HCT116 (cell line): ENCODE measurements at regions not wholly inside any gene's neighbourhood (a gene's known extent, or its start where the extent isn't known, plus 50 kb on each side); places are given as distances from the start of the nearest gene placed in this dataset.

Source experiments
- ATAC-seq: fragments of 200-7000 bp; cut with Tn5 transposase; 2 replicates; pipeline ENCODE4 v1.9.1; 2020; ENCODE audit warnings: mild to moderate bottlenecking, moderate library complexity
- BruUV-seq: library from RNA; stranded (reverse); fragments of 400-500 nt; replicated peaks from 2 replicates; lab custom pipeline; 2021; lab: Mats Ljungman, UMichigan
- CTCF ChIA-PET: fragments of 300-600 bp; sonication (Branson Sonifier 250); formaldehyde crosslinking; loops from one replicate; lab custom pipeline; 2021; ENCODE audit warnings: antibody characterized with exemption; lab: Charles Lee
- POLR2A ChIA-PET: fragments of 300-600, 350-600 bp; sonication (Branson Sonifier 250); formaldehyde crosslinking; loops from one replicate; lab custom pipeline; 2021; ENCODE audit warnings: antibody characterized with exemption; lab: Charles Lee
- RAD21 ChIA-PET, 2 experiments: fragments of 300-600 bp; sonication (Branson Sonifier 250); formaldehyde crosslinking; loops; one replicate each; lab custom pipeline; 2023; ENCODE audit warnings: low total read pairs in 2 of 2; ENCODE audit not compliant: uncharacterized antibody in 2 of 2, unreplicated experiment in 2 of 2, low non-redundant PET in 1 of 2; lab: Charles Lee
- DNase-seq: peaks from one replicate; pipeline ENCODE4 v3.0.0-alpha.2; 2010; ENCODE audit warnings: low read depth, low spot score
- H2AFZ ChIP-seq: fragments of 200-600 bp; shearing (Covaris generic), sonication (generic); 2 replicates; pipeline ENCODE4 v1.6.1; 2017; ENCODE audit warnings: low read depth, mixed run types, mixed read lengths, antibody characterized with exemption, low read length; ENCODE audit not compliant: poor library complexity, severe bottlenecking
- H3K27ac ChIP-seq: 2 replicates; pipeline ENCODE4 v1.5.1; 2012; ENCODE audit warnings: low read depth, low read length
- H3K27me3 ChIP-seq: fragments of 200-600 bp; sonication (generic); 2 replicates; pipeline ENCODE4 v1.6.1; 2016; ENCODE audit warnings: mixed run types, low read length, mixed read lengths; ENCODE audit not compliant: insufficient read depth
- H3K36me3 ChIP-seq, 2 experiments: fragments of 200-500 bp in 1 of 2; fragments of 200-600 bp in 1 of 2; sonication (Bioruptor generic) in 1 of 2; sonication (generic) in 1 of 2; 2 replicates each; pipeline versions ENCODE4 v1.5.1 to v1.6.1; 2014 to 2016; ENCODE audit warnings: low read length in 2 of 2, inconsistent platforms in 1 of 2, mixed read lengths in 1 of 2, mixed run types in 1 of 2; ENCODE audit not compliant: insufficient read depth in 2 of 2, control insufficient read depth in 1 of 2
- H3K4me1 ChIP-seq, 2 experiments: fragments of 200-600 bp in 1 of 2; sonication (generic) in 1 of 2; 2 replicates each; pipeline versions ENCODE4 v1.5.1 to v1.6.1; 2012 to 2017; ENCODE audit warnings: low read length in 2 of 2, inconsistent platforms in 1 of 2, mild to moderate bottlenecking in 1 of 2, mixed read lengths in 1 of 2, mixed run types in 1 of 2, moderate library complexity in 1 of 2; ENCODE audit not compliant: insufficient read depth in 2 of 2, control insufficient read depth in 1 of 2
- H3K4me2 ChIP-seq: fragments of 200-600 bp; sonication (generic); 2 replicates; pipeline ENCODE4 v1.6.1; 2017; ENCODE audit warnings: mixed run types, low read length, mixed read lengths
- H3K4me3 ChIP-seq, 2 experiments: fragments of 200-600 bp in 1 of 2; sonication (generic) in 1 of 2; replicated peaks in 1 of 2; 2 replicates each; pipeline ENCODE4 v1.5.1; 2011 to 2016; ENCODE audit warnings: low read length in 2 of 2, control low read depth in 1 of 2, low read depth in 1 of 2, mild to moderate bottlenecking in 1 of 2, mixed read lengths in 1 of 2, mixed run types in 1 of 2
- H3K79me2 ChIP-seq: fragments of 200-600 bp; sonication (generic); 2 replicates; pipeline ENCODE4 v1.6.1; 2017; ENCODE audit warnings: mild to moderate bottlenecking, mixed run types, low read length, moderate library complexity, mixed read lengths; ENCODE audit not compliant: insufficient read depth
- H3K9ac ChIP-seq: fragments of 200-600 bp; sonication (generic); 2 replicates; pipeline ENCODE4 v1.6.1; 2016; ENCODE audit warnings: low read length, mixed read lengths
- H3K9me2 ChIP-seq: fragments of 200-600 bp; sonication (generic), shearing (Covaris generic); 2 replicates; pipeline ENCODE4 v1.6.1; 2017; ENCODE audit warnings: mixed run types, mild to moderate bottlenecking, moderate library complexity; ENCODE audit not compliant: insufficient read depth
- H3K9me3 ChIP-seq, 2 experiments: fragments of 200-500 bp in 1 of 2; fragments of 200-600 bp in 1 of 2; sonication (Bioruptor generic) in 1 of 2; sonication (generic) in 1 of 2; 2 replicates each; pipeline ENCODE4 v1.6.1; 2014 to 2017; ENCODE audit warnings: low read length in 2 of 2, mixed read lengths in 2 of 2, inconsistent platforms in 1 of 2, low read depth in 1 of 2, mild to moderate bottlenecking in 1 of 2, mixed run types in 1 of 2, moderate library complexity in 1 of 2; ENCODE audit not compliant: control insufficient read depth in 1 of 2, insufficient read depth in 1 of 2
- H4K20me1 ChIP-seq: fragments of 200-600 bp; sonication (generic), shearing (Covaris generic); 2 replicates; pipeline ENCODE4 v1.6.1; 2017; ENCODE audit warnings: mixed run types, mild to moderate bottlenecking, moderate library complexity; ENCODE audit not compliant: insufficient read depth
- CBX3 ChIP-seq: IDR thresholded peaks from 2 replicates; pipeline ENCODE4 v1.6.1; 2012; ENCODE audit warnings: low read depth
- CEBPB ChIP-seq: IDR thresholded peaks from 2 replicates; pipeline ENCODE4 v1.6.1; 2012; ENCODE audit warnings: low read depth
- EZH2 ChIP-seq: fragments of 200-600 bp; sonication (generic); IDR thresholded peaks from 2 replicates; pipeline ENCODE4 v1.6.1; 2017; ENCODE audit warnings: antibody characterized with exemption, mixed run types
- EZH2phosphoT487 ChIP-seq: fragments of 200-600 bp; IDR thresholded peaks from 2 replicates; pipeline ENCODE4 v1.6.1; 2018; ENCODE audit warnings: antibody characterized with exemption, borderline replicate concordance
- MAX ChIP-seq: IDR thresholded peaks from 2 replicates; pipeline ENCODE4 v1.6.1; 2012
- POLR2AphosphoS5 ChIP-seq: IDR thresholded peaks from 2 replicates; pipeline ENCODE4 v1.6.1; 2011; ENCODE audit warnings: mild to moderate bottlenecking, low read depth, low read length, moderate library complexity
- RAD21 ChIP-seq: IDR thresholded peaks from 2 replicates; pipeline ENCODE4 v1.6.1; 2012; ENCODE audit warnings: low read depth, mild to moderate bottlenecking
- REST ChIP-seq: IDR thresholded peaks from 2 replicates; pipeline ENCODE4 v1.6.1; 2012; ENCODE audit warnings: low read depth
- SIN3A ChIP-seq: IDR thresholded peaks from 2 replicates; pipeline ENCODE4 v1.6.1; 2012; ENCODE audit warnings: low read depth
- SP1 ChIP-seq: IDR thresholded peaks from 2 replicates; pipeline ENCODE4 v1.6.1; 2012; ENCODE audit warnings: low read depth
- TCF7L2 ChIP-seq: IDR thresholded peaks from 2 replicates; pipeline ENCODE4 v1.7.0; 2011; ENCODE audit warnings: borderline replicate concordance, inconsistent platforms; ENCODE audit not compliant: insufficient read depth, insufficient read length; ENCODE audit errors: extremely low read depth
- YY1 ChIP-seq: IDR thresholded peaks from 2 replicates; pipeline ENCODE4 v1.6.1; 2011; ENCODE audit warnings: low read length, low read depth, moderate library complexity, mild to moderate bottlenecking; ENCODE audit not compliant: insufficient replicate concordance; ENCODE audit errors: extremely low read depth
- ZBTB33 ChIP-seq: IDR thresholded peaks from 2 replicates; pipeline ENCODE4 v1.6.1; 2011; ENCODE audit warnings: mild to moderate bottlenecking, low read length, moderate library complexity; ENCODE audit not compliant: insufficient replicate concordance; ENCODE audit errors: extremely low read depth
- ZNF274 ChIP-seq: fragments of 200-500 bp; sonication (Bioruptor generic); IDR thresholded peaks from 2 replicates; pipeline ENCODE4 v1.6.1; 2014; ENCODE audit warnings: mild to moderate bottlenecking, low read depth, low read length, inconsistent platforms
- intact Hi-C: fragments of 100-400 bp; cut with micrococcal nuclease; formaldehyde crosslinking; loops from 2 replicates; pipeline ENCODE4 v1.10.0; 2022

- no peak overlapping the region for H3K9ac ChIP-seq
- no peaks in the 10 kb centered on the region for H3K9me3 ChIP-seq
- no TSS peak for BruUV-seq
- no peak overlapping the region for H3K27ac ChIP-seq
- H3K36me3 ChIP-seq = no peaks in the 10 kb centered on the region
- ATAC-seq = peak; percentile 21
- peaks cover 0 to 3% of the 10 kb centered on the region in 2 experiments; a peak in 1 of 4 replicates for H3K4me1 ChIP-seq
- no peaks in the 10 kb centered on the region for H3K27me3 ChIP-seq
- RAD21 ChIA-PET = interaction anchor here in 1 of 2 experiments (0.7 kb wide), 1 partner anchor 118 kb away, joined by 4 read pairs; no protein-coding TSS in a partner anchor
- intact Hi-C loops = loop anchor here (2.0 kb wide), 1 partner anchor 66 kb away; no protein-coding TSS in a partner anchor
- CTCF ChIA-PET = interaction anchor here (0.7 kb wide), 1 partner anchor 1012 kb away, joined by 4 read pairs; no protein-coding TSS in a partner anchor
- no peak overlapping the region for H2AFZ ChIP-seq
- peak overlapping the region; percentile 31 to 60 for H3K4me3 ChIP-seq
- H3K79me2 ChIP-seq = no peaks in the 10 kb centered on the region
- no peaks in the 10 kb centered on the region for H3K9me2 ChIP-seq
- H3K4me2 ChIP-seq = peak overlapping the region; percentile 70
- no peaks in the 10 kb centered on the region for H4K20me1 ChIP-seq
- POLR2A ChIA-PET = no interaction called here
- no peak for DNase-seq
- no peak for TF ChIP-seq RAD21
- no peak for TF ChIP-seq EZH2
- no peak for TF ChIP-seq ZNF274
- TF ChIP-seq YY1 = no peak
- no peak for TF ChIP-seq ZBTB33
- TF ChIP-seq SIN3A = no peak
- TF ChIP-seq MAX = no peak
- TF ChIP-seq POLR2AphosphoS5 = no peak
- no peak for TF ChIP-seq CEBPB
- no peak for TF ChIP-seq EZH2phosphoT487
- no peak for TF ChIP-seq REST
- no peak for TF ChIP-seq TCF7L2
- TF ChIP-seq CBX3 = no peak
- no peak for TF ChIP-seq SP1
Measured at GRCh38 chr12:3366451-3367110, 124.4 kb upstream of the PRMT8 start.
